Fibroblast of skin of abdomen (primary cell): ENCODE measurements at regions not wholly inside any gene's neighbourhood (a gene's known extent, or its start where the extent isn't known, plus 50 kb on each side); places are given as distances from the start of the nearest gene placed in this dataset.

Experiments used
- DNase-seq: peaks from one replicate; pipeline ENCODE4 v3.0.0-alpha.2; 2013

GRCh38 chr4:3683077-3683743 lies 83.0 kb upstream of the ADRA2C start:
- no peak for DNase-seq

GRCh38 chr4:3682236-3683076 lies 83.7 kb upstream of the ADRA2C start:
- no peak for DNase-seq

DNA sequence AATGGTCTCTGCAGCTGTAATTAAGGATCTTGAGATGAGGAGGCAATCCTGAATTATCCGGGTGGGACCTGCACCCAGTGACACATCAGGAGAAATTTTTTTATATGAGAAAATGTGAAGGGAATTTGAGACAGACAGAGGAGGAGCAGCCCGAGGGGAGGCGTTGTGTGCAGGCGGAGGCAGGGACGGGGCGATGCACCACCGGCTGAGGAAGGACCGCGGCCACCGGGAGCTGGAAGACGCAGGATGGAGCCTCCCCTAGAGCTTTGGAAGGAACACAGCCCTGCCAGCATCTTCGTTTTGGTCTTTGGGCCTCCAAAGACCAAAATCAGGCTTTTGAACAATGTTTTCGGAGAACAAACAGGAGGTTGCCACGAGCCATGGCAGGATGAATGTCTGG lies 85.0 kb upstream of the ADRA2C start:
- DNase-seq = no peak

DNA sequence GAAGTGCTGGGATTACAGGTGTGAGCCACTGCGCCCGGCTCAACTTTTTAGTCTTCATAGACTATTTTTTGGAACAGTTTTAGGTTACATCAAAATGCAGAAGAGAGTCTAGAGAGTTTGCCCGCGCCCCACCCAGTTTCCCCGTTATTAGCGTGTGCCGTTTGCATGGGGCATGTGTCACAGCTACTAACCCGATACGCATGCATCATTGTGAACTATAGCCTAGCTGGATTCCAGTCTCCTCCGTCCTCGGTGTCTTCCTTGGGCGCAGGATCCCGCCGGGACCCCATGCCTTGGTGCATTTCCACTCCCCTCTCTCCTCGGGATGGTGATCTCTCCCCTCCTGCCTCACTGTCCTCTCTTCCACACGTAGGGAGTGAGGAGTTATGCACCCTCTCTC lies 85.5 kb upstream of the ADRA2C start:
- DNase-seq = no peak

DNA sequence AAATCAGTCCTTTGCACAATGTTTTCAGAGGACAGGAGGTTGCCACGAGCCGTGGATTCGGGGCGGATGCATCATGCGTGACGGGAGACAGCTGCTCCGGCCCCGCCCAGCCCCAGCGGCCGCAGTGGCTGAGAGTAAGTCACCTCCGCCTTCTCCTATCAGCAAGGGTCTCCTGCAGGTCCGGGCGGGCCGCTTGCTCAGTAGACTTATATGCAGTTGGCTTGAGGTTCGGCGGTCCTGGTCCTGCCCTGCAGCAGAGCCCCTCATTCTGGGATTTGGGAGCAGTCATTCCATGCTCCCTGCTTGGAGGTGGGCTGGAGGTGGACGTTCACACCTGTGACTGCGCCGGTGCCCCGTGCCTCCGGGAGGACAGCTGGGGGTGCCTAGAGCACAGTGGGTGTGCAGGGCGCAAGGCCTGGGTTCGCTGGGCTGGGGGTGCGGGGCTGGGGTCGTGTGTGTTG lies 86.3 kb upstream of the ADRA2C start:
- no peak for DNase-seq

DNA sequence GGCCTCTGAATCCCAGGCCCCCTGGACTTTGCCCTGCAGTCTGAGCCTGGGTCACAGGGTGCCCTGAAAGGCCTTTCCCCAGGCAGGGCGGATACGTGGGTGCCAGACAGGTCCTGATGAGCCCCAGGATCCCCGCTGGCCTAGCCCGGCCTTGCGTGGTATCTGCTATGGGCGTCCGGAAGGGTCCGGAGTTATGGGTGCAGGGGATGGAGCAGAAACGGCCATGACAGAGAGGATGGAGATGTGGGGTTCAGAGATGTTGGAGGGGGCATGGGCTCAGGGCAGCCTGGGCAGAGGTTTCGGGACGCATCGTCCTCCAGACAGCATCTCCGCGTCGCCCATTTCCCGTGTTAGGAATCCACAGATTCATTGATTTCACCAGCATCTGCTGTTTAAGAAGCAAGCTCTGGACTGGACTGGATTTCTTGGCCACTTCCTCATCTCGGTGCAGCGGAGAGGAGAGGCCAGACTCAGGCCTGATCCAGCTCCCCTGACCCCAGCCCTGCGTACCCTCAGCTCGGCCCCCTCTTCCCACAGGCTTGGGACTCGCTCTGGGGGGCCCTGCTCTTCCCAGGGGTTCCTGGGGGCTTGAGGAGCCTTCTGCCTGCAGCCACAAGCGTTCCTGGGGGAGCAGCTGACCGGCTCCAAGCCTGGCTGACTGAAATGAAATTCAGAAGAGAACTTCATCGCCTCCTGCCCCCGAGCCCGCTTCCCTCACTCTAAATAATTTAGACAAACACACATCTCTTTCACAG lies 86.9 kb upstream of the ADRA2C start:
- no peak for DNase-seq

DNA sequence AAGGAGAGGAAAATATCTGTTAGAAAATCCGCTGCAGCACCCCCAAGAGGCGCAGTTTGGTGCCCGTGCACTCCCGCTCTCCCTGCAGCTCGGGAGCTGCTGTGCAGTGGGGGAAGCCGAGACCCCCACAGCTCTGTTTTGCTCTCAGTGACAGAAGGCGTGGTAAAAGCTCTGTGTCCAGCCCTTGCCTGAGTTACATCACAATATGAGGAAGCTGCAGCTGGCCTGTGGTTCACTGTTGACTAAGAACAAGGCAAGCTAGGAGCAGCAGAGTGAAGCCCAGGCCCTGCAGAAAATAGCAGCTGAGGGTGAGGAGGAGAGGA lies 88.5 kb upstream of the ADRA2C start:
- DNase-seq = no peak

GRCh38 chr4:3676907-3677747 lies 89.1 kb upstream of the ADRA2C start:
- DNase-seq = no peak

DNA sequence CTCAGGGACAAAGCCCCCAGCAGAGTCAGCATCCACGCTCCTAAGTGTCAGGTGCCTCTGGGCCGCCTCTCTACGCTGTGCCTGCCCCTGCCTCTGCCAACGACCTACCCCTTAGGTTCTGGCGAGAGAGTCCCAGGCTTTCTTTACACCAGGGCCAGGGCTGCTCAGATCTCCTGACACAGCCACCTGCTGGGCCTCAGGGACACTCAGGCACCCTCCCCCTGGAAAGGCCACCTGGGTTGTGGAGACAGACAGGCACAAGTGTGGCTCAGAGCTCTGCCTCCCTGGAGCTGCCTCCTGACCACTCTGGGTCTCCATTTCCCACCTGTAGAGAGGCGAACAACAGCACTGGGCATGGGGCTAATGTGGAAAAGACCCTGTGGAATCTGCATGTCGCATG lies 90.0 kb upstream of the ADRA2C start:
- no peak for DNase-seq

GRCh38 chr4:3675251-3676115 lies 90.7 kb upstream of the ADRA2C start:
- DNase-seq = no peak

DNA sequence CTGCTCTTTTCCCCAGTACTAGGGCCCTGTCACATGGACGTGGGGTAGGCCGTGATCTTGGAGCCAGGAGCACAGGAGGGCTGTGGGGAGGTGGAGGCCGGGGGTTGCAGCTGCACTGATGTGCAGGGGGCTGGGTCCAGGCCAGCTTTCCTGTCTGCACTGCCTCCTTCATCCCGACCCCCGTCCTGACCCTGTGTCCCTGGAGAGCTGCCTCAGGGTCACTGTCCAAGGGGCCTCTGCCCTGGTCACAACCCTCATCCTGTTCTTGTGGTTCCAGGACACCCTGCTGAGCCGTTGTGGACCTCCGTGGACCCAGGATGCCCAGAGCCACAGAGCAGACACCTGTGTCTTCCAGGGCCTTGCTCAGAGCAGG lies 91.7 kb upstream of the ADRA2C start:
- no peak for DNase-seq

GRCh38 chr4:3673716-3674478 lies 92.3 kb upstream of the ADRA2C start:
- DNase-seq = no peak

GRCh38 chr4:3673176-3673575 lies 93.0 kb upstream of the ADRA2C start:
- no peak for DNase-seq

DNA sequence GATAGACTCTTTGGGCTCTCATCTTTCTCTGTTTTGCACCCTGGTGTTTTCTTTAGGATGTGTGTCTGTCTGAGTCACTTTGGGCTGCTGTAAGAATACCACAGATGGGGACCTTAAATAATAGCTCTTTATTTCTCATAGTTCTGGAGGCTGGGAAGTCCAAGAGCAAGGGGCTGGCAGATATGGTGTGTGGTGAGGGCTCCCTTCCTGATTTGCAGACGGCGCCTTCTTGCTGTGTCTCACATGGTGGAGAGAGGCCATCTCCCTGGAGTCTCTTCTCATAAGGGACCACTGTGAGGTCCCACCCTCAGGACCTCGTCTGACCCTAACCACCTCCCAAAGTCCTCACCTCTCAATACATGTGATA lies 93.7 kb upstream of the ADRA2C start:
- DNase-seq = no peak

GRCh38 chr4:3671571-3672464 lies 94.4 kb upstream of the ADRA2C start:
- DNase-seq = no peak

- DNase-seq = no peak
Measured at GRCh38 chr4:3670521-3671519, 95.4 kb upstream of the ADRA2C start.

DNA sequence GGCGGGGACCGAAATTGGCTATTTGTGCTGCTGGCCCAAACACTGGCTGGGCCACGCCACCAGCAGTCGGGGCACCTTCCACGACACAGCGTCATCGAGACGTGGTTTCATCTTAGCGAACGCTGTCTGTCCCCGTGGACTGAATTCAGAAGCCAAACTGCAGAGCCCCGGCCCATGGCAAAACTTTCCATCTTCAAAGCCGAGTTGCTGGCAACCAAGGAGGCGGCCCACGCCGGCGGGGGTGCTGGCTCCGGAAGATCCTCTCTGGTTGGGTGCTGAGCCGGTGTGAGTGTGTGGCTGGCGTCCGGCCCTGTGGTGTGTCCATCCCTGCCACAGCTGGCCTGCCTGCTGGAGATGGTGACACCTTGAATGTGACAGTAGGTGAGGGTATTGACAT lies 96.6 kb upstream of the ADRA2C start:
- DNase-seq = no peak

GRCh38 chr4:3668825-3669552 lies 97.2 kb upstream of the ADRA2C start:
- no peak for DNase-seq
